B cell (primary cell): ENCODE measurements at regions not wholly inside any gene's neighbourhood (a gene's known extent, or its start where the extent isn't known, plus 50 kb on each side); places are given as distances from the start of the nearest gene placed in this dataset.

ENCODE experiments used
- CTCF ChIP-seq: fragments of 200-600 bp; IDR thresholded peaks from one replicate; pipeline ENCODE4 v1.8.0; 2022; ENCODE audit warnings: antibody characterized with exemption, mild to moderate bottlenecking
- EZH2 ChIP-seq: IDR thresholded peaks from 2 replicates; pipeline ENCODE4 v1.6.1; 2012; ENCODE audit warnings: borderline replicate concordance, low read depth, mild to moderate bottlenecking, moderate library complexity, low read length; ENCODE audit not compliant: insufficient read depth, poor library complexity, severe bottlenecking

- no peak for TF ChIP-seq CTCF
- no peak for TF ChIP-seq EZH2
Observed at GRCh38 chr5:57106661-57107060, 67.2 kb upstream of the GPBP1 start.
